Gastrocnemius medialis (tissue), 4 donors: ENCODE measurements at regions not wholly inside any gene's neighbourhood (a gene's known extent, or its start where the extent isn't known, plus 50 kb on each side); places are given as distances from the start of the nearest gene placed in this dataset.
A peak's percentile ranks its signal among the peaks of the same experiment; 100 is the strongest.

ENCODE experiments used
- ATAC-seq, 2 donors: fragments of 150-250 bp; one replicate each; pipeline ENCODE4 v1.9.1; 2016
- DNase-seq, 2 donors: peaks; one replicate each; pipeline ENCODE4 v3.0.0-alpha.2; 2019
- H3K27ac ChIP-seq, 4 donors: fragments of 200-600 bp; sonication (generic); 1 replicate in 1 of 4; 2 replicates in 3 of 4; pipeline ENCODE4 v1.5.1; 2016 to 2018; ENCODE audit warnings: mild to moderate bottlenecking in 2 of 4, moderate library complexity in 1 of 4
- H3K27me3 ChIP-seq, 3 donors: fragments of 200-600 bp; sonication (generic) in 2 of 3; 1 replicate in 1 of 3; 2 replicates in 2 of 3; pipeline versions ENCODE4 v1.5.1 to v1.6.0; 2016 to 2019; ENCODE audit warnings: mild to moderate bottlenecking in 1 of 3, moderate library complexity in 1 of 3
- H3K36me3 ChIP-seq, 2 donors: fragments of 200-600 bp; sonication (generic) in 1 of 2; one replicate each; pipeline ENCODE4 v1.5.1; 2017 to 2018
- H3K4me1 ChIP-seq, 2 donors: fragments of 200-600 bp; sonication (generic) in 1 of 2; one replicate each; pipeline ENCODE4 v1.5.1; 2016 to 2017; ENCODE audit warnings: mild to moderate bottlenecking in 2 of 2
- H3K4me3 ChIP-seq, 4 donors: fragments of 200-600 bp; sonication (generic) in 3 of 4; 1 replicate in 1 of 4; 2 replicates in 3 of 4; pipeline ENCODE4 v1.5.1; 2016 to 2019; ENCODE audit warnings: mild to moderate bottlenecking in 2 of 4
- H3K9me3 ChIP-seq, 3 donors: fragments of 200-600 bp; sonication (generic) in 2 of 3; 1 replicate in 1 of 3; 2 replicates in 2 of 3; pipeline ENCODE4 v1.5.1; 2016 to 2019
- POLR2A ChIP-seq, 2 donors: fragments of 450-650 bp; IDR thresholded peaks; one replicate each; pipeline ENCODE4 v1.6.1; 2017; ENCODE audit warnings: antibody characterized with exemption in 2 of 2, mild to moderate bottlenecking in 2 of 2, moderate library complexity in 2 of 2
- in situ Hi-C, 4 donors: fragments of 200-750 bp; cut with MboI; loops; one replicate each; pipeline versions ENCODE4 v1.15.0 to v1.8.0; 2017; ENCODE audit warnings: low sequenced_read_pairs in 4 of 4
- intact Hi-C: fragments of 100-400 bp; cut with DNase I; formaldehyde crosslinking; loops from one replicate; pipeline ENCODE4 v1.15.1; 2023; ENCODE audit warnings: low total_unique reads
- TF ChIP-seq, protein P1 (sequence below), 5 experiments: fragments of 450-650 bp in 3 of 5; fragments of 200-600 bp in 2 of 5; sonication (generic) in 2 of 5; IDR thresholded peaks in 4 of 5; conservative IDR thresholded peaks in 1 of 5; 1 replicate in 4 of 5; 2 replicates in 1 of 5; pipeline ENCODE4 v1.5.1; 2016 to 2019; ENCODE audit warnings: antibody characterized with exemption in 5 of 5, mild to moderate bottlenecking in 3 of 5, moderate library complexity in 3 of 5

DNA sequence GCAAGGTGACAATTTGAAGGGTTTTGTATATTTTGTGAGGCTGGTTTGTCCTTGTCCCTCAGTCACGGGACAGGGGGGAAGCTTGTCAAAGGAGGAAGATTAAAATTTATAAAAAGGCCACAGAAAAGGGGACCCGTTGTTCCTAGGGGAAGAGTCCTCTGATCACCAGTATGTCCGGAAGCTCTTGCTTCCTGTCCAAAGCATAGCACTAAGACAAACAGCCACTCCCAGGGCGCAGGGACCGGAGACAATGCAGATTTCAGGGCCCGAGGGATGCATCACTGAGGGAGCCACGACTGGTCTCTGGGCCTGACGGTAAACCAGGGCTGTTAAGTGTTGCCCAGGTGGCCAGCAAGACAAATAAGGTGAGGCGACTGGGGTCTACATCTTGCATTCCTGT, 95.2 kb downstream of the MAF start:
- H3K4me1 ChIP-seq: peaks cover 7 to 10% of the 10 kb centered on the region in 2 donors
- no peak for ATAC-seq
- DNase-seq: peak; percentile 25 to 27
- intact Hi-C loops: no loop called here
- no peaks in the 10 kb centered on the region for H3K36me3 ChIP-seq
- no peaks in the 10 kb centered on the region for H3K9me3 ChIP-seq
- H3K27ac ChIP-seq: no peak overlapping the region
- no peak overlapping the region for H3K4me3 ChIP-seq
- TF ChIP-seq POLR2A (IDR thresholded peaks at IDR 0.05): no peak
- TF ChIP-seq, protein P1, sequence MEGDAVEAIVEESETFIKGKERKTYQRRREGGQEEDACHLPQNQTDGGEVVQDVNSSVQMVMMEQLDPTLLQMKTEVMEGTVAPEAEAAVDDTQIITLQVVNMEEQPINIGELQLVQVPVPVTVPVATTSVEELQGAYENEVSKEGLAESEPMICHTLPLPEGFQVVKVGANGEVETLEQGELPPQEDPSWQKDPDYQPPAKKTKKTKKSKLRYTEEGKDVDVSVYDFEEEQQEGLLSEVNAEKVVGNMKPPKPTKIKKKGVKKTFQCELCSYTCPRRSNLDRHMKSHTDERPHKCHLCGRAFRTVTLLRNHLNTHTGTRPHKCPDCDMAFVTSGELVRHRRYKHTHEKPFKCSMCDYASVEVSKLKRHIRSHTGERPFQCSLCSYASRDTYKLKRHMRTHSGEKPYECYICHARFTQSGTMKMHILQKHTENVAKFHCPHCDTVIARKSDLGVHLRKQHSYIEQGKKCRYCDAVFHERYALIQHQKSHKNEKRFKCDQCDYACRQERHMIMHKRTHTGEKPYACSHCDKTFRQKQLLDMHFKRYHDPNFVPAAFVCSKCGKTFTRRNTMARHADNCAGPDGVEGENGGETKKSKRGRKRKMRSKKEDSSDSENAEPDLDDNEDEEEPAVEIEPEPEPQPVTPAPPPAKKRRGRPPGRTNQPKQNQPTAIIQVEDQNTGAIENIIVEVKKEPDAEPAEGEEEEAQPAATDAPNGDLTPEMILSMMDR (IDR thresholded peaks at IDR 0.05 in 4 of 5, conservative IDR thresholded peaks at IDR 0.05 in 1 of 5): no peak
- no peaks in the 10 kb centered on the region for H3K27me3 ChIP-seq
- in situ Hi-C loops: no loop called here

DNA sequence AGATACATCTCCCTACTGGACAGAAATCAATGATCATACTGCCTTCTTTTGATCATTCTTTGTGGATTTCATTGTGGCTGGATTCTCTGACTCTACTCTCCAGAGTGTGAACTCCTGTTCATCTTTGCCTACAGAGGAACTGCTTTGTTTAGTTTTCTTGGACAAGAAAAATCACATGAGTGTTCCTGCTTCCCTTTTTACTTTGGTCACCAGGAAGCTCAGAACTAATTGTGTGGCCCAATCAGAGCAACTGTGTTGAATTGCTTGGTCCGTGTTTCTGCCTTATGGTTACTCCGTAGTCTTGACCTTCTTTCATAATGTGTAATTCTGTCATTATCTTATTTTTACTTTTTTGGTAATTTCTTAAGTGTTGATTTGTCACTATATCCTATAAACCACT, 97.0 kb downstream of the MAF start:
- Histone ChIP-seq H3K9me3 (no peaks in the 10 kb centered on the region), H3K27ac (no peak overlapping the region), H3K4me1 (peaks cover 1 to 2% of the 10 kb centered on the region in 2 donors), H3K27me3 (no peaks in the 10 kb centered on the region), H3K36me3 (no peaks in the 10 kb centered on the region), H3K4me3 (no peak overlapping the region)
- in situ Hi-C loops: no loop called here
- DNase-seq (no peak), ATAC-seq (no peak)
- no peak for TF ChIP-seq POLR2A (IDR thresholded peaks at IDR 0.05)
- intact Hi-C loops: no loop called here

DNA sequence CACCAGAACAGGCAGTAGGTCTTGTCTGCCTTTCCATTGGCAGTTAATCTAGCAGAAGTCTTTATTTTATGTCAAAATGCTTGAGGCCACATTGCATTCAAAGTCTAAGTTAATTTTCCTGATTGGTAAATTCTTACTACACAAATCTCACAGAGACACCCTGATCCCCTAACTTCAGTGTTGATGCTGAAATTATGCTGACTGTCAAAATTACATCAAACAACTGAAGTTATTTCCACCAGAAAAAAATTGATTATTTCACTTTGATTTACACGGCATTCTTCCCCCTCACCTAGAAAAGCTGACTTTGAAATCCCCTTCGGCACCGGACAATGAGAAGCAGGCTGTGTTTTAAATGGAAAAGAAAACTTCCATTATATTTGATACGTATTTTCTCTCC, 99.1 kb downstream of the MAF start:
- TF ChIP-seq, protein P1 (IDR thresholded peaks at IDR 0.05 in 4 of 5, conservative IDR thresholded peaks at IDR 0.05 in 1 of 5): no peak
- TF ChIP-seq POLR2A (IDR thresholded peaks at IDR 0.05): no peak
- Histone ChIP-seq H3K27me3 (no peaks in the 10 kb centered on the region), H3K4me1 (no peaks in the 10 kb centered on the region), H3K9me3 (no peaks in the 10 kb centered on the region), H3K27ac (no peak overlapping the region), H3K4me3 (no peak overlapping the region), H3K36me3 (no peaks in the 10 kb centered on the region)
- ATAC-seq (no peak), DNase-seq (no peak)
- intact Hi-C loops (no loop called here), in situ Hi-C loops (no loop called here)

DNA sequence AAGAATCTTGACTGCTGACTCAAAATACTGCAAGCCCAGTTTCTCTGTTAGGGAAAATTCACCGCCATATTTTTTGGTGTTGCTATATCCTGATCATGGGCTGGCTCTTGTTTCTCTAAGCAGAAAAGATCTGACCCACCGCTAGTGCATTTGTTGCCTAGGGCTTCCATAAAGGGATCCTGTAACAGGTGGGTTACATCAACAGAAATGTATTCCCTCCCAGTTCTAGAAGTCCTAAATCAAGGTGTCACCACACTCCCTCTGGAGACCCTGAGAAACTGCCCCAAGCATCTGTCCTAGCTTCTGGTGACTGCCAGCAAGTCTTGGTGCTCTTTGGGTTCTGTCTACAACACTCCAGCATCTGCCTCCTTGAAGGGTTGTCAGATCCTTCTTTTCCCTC, 99.7 kb downstream of the MAF start:
- Histone ChIP-seq H3K9me3 (no peaks in the 10 kb centered on the region), H3K27me3 (no peaks in the 10 kb centered on the region), H3K36me3 (no peaks in the 10 kb centered on the region), H3K27ac (no peak overlapping the region), H3K4me1 (no peaks in the 10 kb centered on the region), H3K4me3 (no peak overlapping the region)
- DNase-seq: no peak
- intact Hi-C loops: no loop called here
- no peak for ATAC-seq
- TF ChIP-seq POLR2A (IDR thresholded peaks at IDR 0.05): no peak
- TF ChIP-seq, protein P1 (IDR thresholded peaks at IDR 0.05 in 4 of 5, conservative IDR thresholded peaks at IDR 0.05 in 1 of 5): no peak
- in situ Hi-C loops: no loop called here

DNA sequence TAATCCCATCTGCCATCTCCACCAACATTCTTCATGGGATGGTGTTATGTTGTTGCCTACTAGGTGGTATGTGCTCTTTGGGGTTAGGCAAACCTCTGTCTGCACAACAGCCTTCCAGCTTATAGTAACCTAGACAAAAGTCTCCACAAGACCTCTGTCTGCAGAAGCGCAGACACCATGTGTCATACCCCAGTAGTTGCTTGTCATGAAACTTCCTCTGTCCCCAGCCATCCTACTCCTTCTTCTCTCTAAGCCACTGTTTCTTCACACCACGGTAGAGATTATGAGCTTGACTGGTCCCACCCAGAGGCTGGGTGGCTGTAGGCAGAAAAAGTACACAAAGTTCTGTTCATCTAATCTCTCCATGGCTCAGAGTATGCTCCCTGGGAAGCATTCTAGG, 100.3 kb downstream of the MAF start:
- Histone ChIP-seq H3K9me3 (no peaks in the 10 kb centered on the region), H3K27ac (no peak overlapping the region), H3K36me3 (no peaks in the 10 kb centered on the region), H3K4me3 (no peak overlapping the region), H3K4me1 (no peaks in the 10 kb centered on the region), H3K27me3 (no peaks in the 10 kb centered on the region)
- no peak for ATAC-seq
- no peak for TF ChIP-seq POLR2A (IDR thresholded peaks at IDR 0.05)
- TF ChIP-seq, protein P1 (IDR thresholded peaks at IDR 0.05 in 4 of 5, conservative IDR thresholded peaks at IDR 0.05 in 1 of 5): no peak
- in situ Hi-C loops (no loop called here), intact Hi-C loops (no loop called here)
- no peak for DNase-seq
